NCI-H2227 treated with DMSO at 0.1 percent for 48 hours (cell line): ENCODE measurements at regions not wholly inside any gene's neighbourhood (a gene's known extent, or its start where the extent isn't known, plus 50 kb on each side); places are given as distances from the start of the nearest gene placed in this dataset.
"Not testable (repeated sequence)": the region's sequence is repeated elsewhere in the genome, so short reads cannot be mapped to it uniquely, and the experiment has no call there.

Experiments
- DNase-seq: peaks from one replicate; lab custom pipeline; 2025; lab: John Stamatoyannopoulos, UW

- DNase-seq, result not testable (repeated sequence)
Measured at GRCh38 chr4:3589379-3589778, 57.2 kb upstream of the LRPAP1 start.

DNA sequence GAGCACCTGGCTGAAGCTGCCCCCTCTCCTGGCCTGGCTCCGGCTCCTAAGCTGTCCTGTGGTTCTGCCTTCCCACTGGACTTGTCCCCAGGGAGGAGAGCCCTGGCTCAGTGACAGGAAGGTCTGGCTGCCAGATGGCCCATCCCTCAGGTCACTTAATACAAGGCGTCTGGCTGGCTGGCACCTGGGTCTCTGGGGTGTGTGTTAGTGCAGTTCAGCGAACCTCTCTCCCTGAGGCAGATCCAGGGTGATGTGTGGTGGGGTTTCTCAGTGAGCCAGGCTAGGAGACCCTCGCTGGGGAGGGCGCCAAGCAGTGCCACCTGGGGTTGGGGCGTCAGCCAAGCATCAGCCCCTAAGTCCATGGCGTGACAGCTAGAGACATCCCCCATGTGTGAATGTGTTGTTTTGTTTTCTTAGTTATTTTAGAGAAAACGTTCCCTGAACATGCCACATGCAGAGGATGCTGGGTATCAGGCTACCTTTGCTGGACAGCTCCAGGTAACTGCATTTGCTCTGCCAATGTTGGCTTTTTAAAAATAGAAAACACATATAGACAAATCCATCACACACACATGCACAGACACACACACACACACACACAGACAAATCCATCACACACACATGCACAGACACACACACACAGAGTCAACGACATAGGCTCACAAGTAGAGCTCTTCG is 56.4 kb upstream of the LRPAP1 start:
- not testable (repeated sequence) for DNase-seq

DNA sequence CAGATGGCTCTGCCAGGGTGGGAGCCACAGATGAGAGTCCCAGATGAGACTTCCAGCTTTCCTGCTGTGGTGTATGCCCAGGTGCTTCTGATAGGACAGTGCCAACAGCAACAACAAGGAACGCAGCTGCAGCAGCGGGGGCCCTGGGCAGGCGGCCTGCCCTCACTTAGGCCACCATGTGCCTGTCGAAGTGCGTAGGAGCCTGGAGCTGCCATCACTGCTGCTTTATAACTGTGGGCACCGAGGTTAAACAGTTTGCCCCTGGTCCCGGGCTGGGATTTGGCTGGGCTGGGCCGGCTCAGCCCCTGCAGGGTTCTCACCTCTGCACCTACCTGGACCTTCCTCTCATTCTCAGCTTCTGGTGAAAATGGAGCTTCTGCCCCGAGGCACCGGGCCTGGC is 54.4 kb upstream of the LRPAP1 start:
- DNase-seq, result not testable (repeated sequence)

GRCh38 chr4:3585567-3585966 is 53.3 kb upstream of the LRPAP1 start:
- not testable (repeated sequence) for DNase-seq

DNA sequence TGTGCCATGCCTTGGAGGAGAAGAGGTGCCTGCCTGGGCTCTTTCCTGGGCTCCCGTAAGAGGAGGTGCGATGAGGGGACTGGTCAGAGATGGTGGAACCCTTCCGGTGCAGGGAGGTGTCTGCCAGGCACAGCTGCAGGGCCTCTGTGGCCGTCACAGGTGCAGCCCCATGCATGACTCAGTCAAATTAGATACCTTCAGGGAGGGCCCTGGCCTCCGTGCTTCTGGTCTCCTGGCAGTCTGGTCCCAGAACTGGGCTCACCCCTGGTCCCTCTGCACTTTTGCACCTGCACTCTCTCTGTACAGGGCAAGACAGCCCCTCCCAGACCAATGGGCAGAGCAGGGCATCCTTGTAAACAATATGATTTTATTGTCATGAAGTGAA is 49.9 kb upstream of the LRPAP1 start:
- no peak for DNase-seq
